SU-DHL-6 (cell line): ENCODE measurements at regions not wholly inside any gene's neighbourhood (a gene's known extent, or its start where the extent isn't known, plus 50 kb on each side); places are given as distances from the start of the nearest gene placed in this dataset.

Experiments used
- H2AFZ ChIP-seq: fragments of 200-600 bp; sonication (generic); 2 replicates; pipeline ENCODE4 v1.6.1; 2014; ENCODE audit warnings: low read depth, mild to moderate bottlenecking, moderate library complexity, mixed read lengths, antibody characterized with exemption, low read length; ENCODE audit not compliant: severe bottlenecking
- H3F3A ChIP-seq: fragments of 200-600 bp; shearing (Covaris generic); 2 replicates; pipeline ENCODE4 v1.6.0; 2016; ENCODE audit warnings: antibody characterized with exemption, mild to moderate bottlenecking; ENCODE audit not compliant: insufficient read depth
- H3K27ac ChIP-seq: fragments of 200-600 bp; sonication (generic); 2 replicates; pipeline ENCODE4 v1.5.1; 2016; ENCODE audit warnings: low read depth, mild to moderate bottlenecking, low read length, moderate library complexity, mixed read lengths
- H3K27me3 ChIP-seq: fragments of 200-600 bp; sonication (generic), shearing (Covaris generic); 2 replicates; pipeline ENCODE4 v1.6.0; 2014; ENCODE audit warnings: mild to moderate bottlenecking, low read length
- H3K36me3 ChIP-seq: fragments of 200-600 bp; sonication (generic); 2 replicates; pipeline ENCODE4 v1.6.1; 2014; ENCODE audit warnings: mild to moderate bottlenecking, low read length, mixed read lengths
- H3K4me2 ChIP-seq: fragments of 300-600, 200-600 bp; shearing (Covaris generic), sonication (generic); 2 replicates; pipeline ENCODE4 v1.6.0; 2014; ENCODE audit warnings: low read length, low read depth, mild to moderate bottlenecking; ENCODE audit not compliant: poor library complexity, severe bottlenecking
- H3K4me3 ChIP-seq: fragments of 200-600 bp; sonication (generic); 2 replicates; pipeline ENCODE4 v1.5.1; 2014; ENCODE audit warnings: antibody characterized with exemption, low read length, mild to moderate bottlenecking, mixed read lengths; ENCODE audit not compliant: insufficient read depth, poor library complexity, severe bottlenecking
- H3K79me2 ChIP-seq: fragments of 200-600 bp; sonication (generic); 2 replicates; pipeline ENCODE4 v1.6.1; 2014; ENCODE audit warnings: mild to moderate bottlenecking, low read length, moderate library complexity; ENCODE audit not compliant: insufficient read depth
- H3K9ac ChIP-seq: fragments of 200-600 bp; sonication (generic); 2 replicates; pipeline ENCODE4 v1.7.0; 2014; ENCODE audit warnings: mild to moderate bottlenecking, low read length
- H3K9me2 ChIP-seq: fragments of 200-600 bp; sonication (generic); replicated peaks from 2 replicates; pipeline ENCODE4 v1.6.1; 2014; ENCODE audit warnings: low read length; ENCODE audit not compliant: insufficient read depth
- H3K9me3 ChIP-seq: fragments of 200-600 bp; sonication (generic); 2 replicates; pipeline ENCODE4 v1.6.1; 2014; ENCODE audit warnings: low read length, mixed read lengths; ENCODE audit not compliant: insufficient read depth
- H4K20me1 ChIP-seq: fragments of 200-600 bp; sonication (generic); 2 replicates; pipeline ENCODE4 v1.6.1; 2014; ENCODE audit warnings: low read depth, mild to moderate bottlenecking, antibody characterized with exemption, low read length, moderate library complexity, mixed read lengths
- CTCF ChIP-seq: fragments of 200-600 bp; sonication (generic); IDR thresholded peaks from one replicate; pipeline ENCODE4 v1.5.1; 2017; ENCODE audit warnings: antibody characterized with exemption, mild to moderate bottlenecking, low read length, moderate library complexity; ENCODE audit not compliant: insufficient read depth, poor library complexity, severe bottlenecking
- EZH2phosphoT487 ChIP-seq: fragments of 200-600 bp; sonication (generic), shearing (Covaris generic); conservative IDR thresholded peaks from 2 replicates; pipeline ENCODE4 v1.6.1; 2018; ENCODE audit warnings: mild to moderate bottlenecking, antibody characterized with exemption, low read length, moderate library complexity, mixed read lengths

GRCh38 chr9:31243386-31243785 is 1141.1 kb upstream of the ACO1 start:
- no peaks in the 10 kb centered on the region for H3K27me3 ChIP-seq
- H3K4me2 ChIP-seq = no peak overlapping the region
- H3K27ac ChIP-seq = no peak overlapping the region
- no peaks in the 10 kb centered on the region for H3K79me2 ChIP-seq
- TF ChIP-seq EZH2phosphoT487 (no peak), CTCF (no peak)
- no peaks in the 10 kb centered on the region for H3K9me2 ChIP-seq
- H2AFZ ChIP-seq = no peak overlapping the region
- no peak overlapping the region for H3K9ac ChIP-seq
- H3F3A ChIP-seq = no peaks in the 10 kb centered on the region
- H3K4me3 ChIP-seq = no peak overlapping the region
- no peaks in the 10 kb centered on the region for H3K36me3 ChIP-seq
- H4K20me1 ChIP-seq = no peaks in the 10 kb centered on the region
- no peaks in the 10 kb centered on the region for H3K9me3 ChIP-seq

DNA sequence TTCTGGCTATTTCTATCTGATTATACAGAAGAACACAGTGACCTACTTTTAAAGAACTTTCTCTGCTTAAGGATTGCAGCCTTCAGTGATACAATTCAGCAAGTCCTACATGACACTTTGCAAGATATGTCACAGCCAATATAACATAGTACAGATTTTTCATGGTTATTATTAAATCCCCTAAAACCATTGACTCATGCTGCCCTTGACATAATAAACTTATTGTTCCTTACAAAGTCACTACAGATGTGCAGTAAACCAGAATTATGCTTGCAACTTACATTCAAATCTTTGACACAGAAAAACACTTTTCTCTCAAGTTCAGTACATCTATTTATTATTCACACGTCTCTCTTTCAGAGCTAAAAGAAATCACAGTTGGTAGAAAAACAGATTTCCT is 1136.3 kb upstream of the ACO1 start:
- Histone ChIP-seq H3K4me3 (no peak overlapping the region), H2AFZ (no peak overlapping the region), H3K36me3 (no peaks in the 10 kb centered on the region), H3K4me2 (no peak overlapping the region), H3K27me3 (no peaks in the 10 kb centered on the region), H3K79me2 (no peaks in the 10 kb centered on the region), H3K9me2 (no peaks in the 10 kb centered on the region), H3K9ac (no peak overlapping the region), H3K27ac (no peak overlapping the region), H3F3A (no peaks in the 10 kb centered on the region), H3K9me3 (no peaks in the 10 kb centered on the region), H4K20me1 (no peaks in the 10 kb centered on the region)
- no peak for TF ChIP-seq CTCF
- TF ChIP-seq EZH2phosphoT487 = no peak

- no peaks in the 10 kb centered on the region for H3K9me2 ChIP-seq
- no peaks in the 10 kb centered on the region for H3K36me3 ChIP-seq
- no peak overlapping the region for H3K4me2 ChIP-seq
- H3K27ac ChIP-seq = no peak overlapping the region
- H2AFZ ChIP-seq = no peak overlapping the region
- no peak overlapping the region for H3K9ac ChIP-seq
- TF ChIP-seq EZH2phosphoT487 = no peak
- TF ChIP-seq CTCF = no peak
- H3K27me3 ChIP-seq = no peaks in the 10 kb centered on the region
- H3F3A ChIP-seq = no peaks in the 10 kb centered on the region
- no peaks in the 10 kb centered on the region for H3K79me2 ChIP-seq
- H3K9me3 ChIP-seq = no peaks in the 10 kb centered on the region
- H3K4me3 ChIP-seq = no peak overlapping the region
- H4K20me1 ChIP-seq = no peaks in the 10 kb centered on the region
Measured at GRCh38 chr9:31251386-31251785, 1133.1 kb upstream of the ACO1 start.
